HEK293 (cell line): ENCODE measurements at regions not wholly inside any gene's neighbourhood (a gene's known extent, or its start where the extent isn't known, plus 50 kb on each side); places are given as distances from the start of the nearest gene placed in this dataset.

Source experiments
- CTCF ChIA-PET: fragments of 350-600 bp; formaldehyde crosslinking; extraction: SDS; loops from one replicate; lab custom pipeline; 2021; ENCODE audit warnings: antibody characterized with exemption; lab: Yijun Ruan, JAX
- POLR2A ChIA-PET: fragments of 300-600 bp; formaldehyde crosslinking; extraction: SDS; loops from one replicate; lab custom pipeline; 2020; ENCODE audit warnings: antibody characterized with exemption, inconsistent platforms; lab: Yijun Ruan, JAX
- H3K27ac ChIP-seq: fragments of 200-500 bp; sonication (Bioruptor generic); 2 replicates; pipeline ENCODE4 v1.5.1; 2014; ENCODE audit warnings: low read depth, low read length, control low read depth, inconsistent platforms; ENCODE audit errors: extremely low read depth
- H3K36me3 ChIP-seq, 2 experiments: fragments of 200-500 bp in 1 of 2; sonication (Bioruptor generic) in 1 of 2; 1 replicate in 1 of 2; 2 replicates in 1 of 2; pipeline ENCODE4 v1.5.1; 2014 to 2017; ENCODE audit warnings: inconsistent platforms in 2 of 2, low read length in 2 of 2; ENCODE audit not compliant: control insufficient read depth in 2 of 2, insufficient read depth in 1 of 2
- H3K4me1 ChIP-seq: fragments of 200-500 bp; sonication (Bioruptor generic); 2 replicates; pipeline ENCODE4 v1.5.1; 2014; ENCODE audit warnings: mild to moderate bottlenecking, low read length, inconsistent platforms; ENCODE audit not compliant: control insufficient read depth, insufficient read depth
- H3K4me3 ChIP-seq: 2 replicates; pipeline ENCODE4 v1.5.1; 2011; ENCODE audit warnings: low read depth, mild to moderate bottlenecking, control low read depth, low read length, moderate library complexity
- H3K9me3 ChIP-seq: fragments of 200-500 bp; sonication (Bioruptor generic); 2 replicates; pipeline ENCODE4 v1.5.1; 2014; ENCODE audit warnings: low read depth, low read length, inconsistent platforms; ENCODE audit not compliant: control insufficient read depth, insufficient read depth
- PRDM1 ChIP-seq: fragments of 450-650 bp; formaldehyde crosslinking; IDR thresholded peaks from 2 replicates; pipeline ENCODE4; 2016; ENCODE audit warnings: missing biosample characterization, missing genetic modification characterization
- PRDM6 ChIP-seq: fragments of 450-650 bp; formaldehyde crosslinking; IDR thresholded peaks from 2 replicates; pipeline ENCODE4 v1.5.1; 2017; ENCODE audit warnings: missing biosample characterization, missing genetic modification characterization
- SCRT1 ChIP-seq: fragments of 450-650 bp; formaldehyde crosslinking; IDR thresholded peaks from 2 replicates; pipeline ENCODE4 v1.5.1; 2016; ENCODE audit warnings: missing biosample characterization, missing genetic modification characterization, borderline replicate concordance
- YY1 ChIP-seq: fragments of 450-650 bp; formaldehyde crosslinking; IDR thresholded peaks from 2 replicates; pipeline ENCODE4 v1.5.1; 2018; ENCODE audit warnings: missing biosample characterization, missing genetic modification characterization
- ZFHX2 ChIP-seq: fragments of 450-650 bp; formaldehyde crosslinking; conservative IDR thresholded peaks from 2 replicates; pipeline ENCODE4 v1.5.1; 2016; ENCODE audit warnings: missing biosample characterization, missing genetic modification characterization
- ZFP37 ChIP-seq: fragments of 450-650 bp; formaldehyde crosslinking; IDR thresholded peaks from 2 replicates; pipeline ENCODE4 v1.5.1; 2016; ENCODE audit warnings: missing biosample characterization, missing genetic modification characterization
- ZNF239 ChIP-seq: fragments of 450-650 bp; formaldehyde crosslinking; IDR thresholded peaks from 2 replicates; pipeline ENCODE4 v1.5.1; 2016; ENCODE audit warnings: missing biosample characterization, missing genetic modification characterization
- ZNF501 ChIP-seq: fragments of 450-650 bp; formaldehyde crosslinking; IDR thresholded peaks from 2 replicates; pipeline ENCODE4 v1.5.1; 2016; ENCODE audit warnings: missing biosample characterization, missing genetic modification characterization
- ZNF514 ChIP-seq: fragments of 450-650 bp; formaldehyde crosslinking; IDR thresholded peaks from 2 replicates; pipeline ENCODE4 v1.5.1; 2016; ENCODE audit warnings: missing biosample characterization, missing genetic modification characterization
- ZNF558 ChIP-seq: fragments of 450-650 bp; formaldehyde crosslinking; IDR thresholded peaks from 2 replicates; pipeline ENCODE4 v1.5.1; 2016; ENCODE audit warnings: missing biosample characterization, missing genetic modification characterization
- ZNF623 ChIP-seq: fragments of 450-650 bp; formaldehyde crosslinking; IDR thresholded peaks from 2 replicates; pipeline ENCODE4 v1.5.1; 2016; ENCODE audit warnings: missing biosample characterization, missing genetic modification characterization
- ZNF629 ChIP-seq: fragments of 450-650 bp; formaldehyde crosslinking; IDR thresholded peaks from 2 replicates; pipeline ENCODE4 v1.5.1; 2017; ENCODE audit warnings: missing biosample characterization, missing genetic modification characterization
- ZNF654 ChIP-seq: fragments of 450-650 bp; formaldehyde crosslinking; IDR thresholded peaks from 2 replicates; pipeline ENCODE4 v1.5.1; 2016; ENCODE audit warnings: low read depth, missing biosample characterization, missing genetic modification characterization
- ZNF664 ChIP-seq: fragments of 450-650 bp; formaldehyde crosslinking; IDR thresholded peaks from 2 replicates; pipeline ENCODE4 v1.5.1; 2016; ENCODE audit warnings: missing biosample characterization, missing genetic modification characterization
- TF ChIP-seq, protein P1 (sequence below): fragments of 450-650 bp; formaldehyde crosslinking; IDR thresholded peaks from 2 replicates; pipeline ENCODE4 v1.5.1; 2016; ENCODE audit warnings: missing biosample characterization, missing genetic modification characterization, low read depth
- TF ChIP-seq, protein P2 (sequence below): fragments of 450-650 bp; formaldehyde crosslinking; IDR thresholded peaks from 2 replicates; pipeline ENCODE4 v1.5.1; 2016; ENCODE audit warnings: missing biosample characterization, missing genetic modification characterization
- TF ChIP-seq, protein P3 (sequence below): fragments of 450-650 bp; IDR thresholded peaks from 2 replicates; pipeline ENCODE4 v1.5.1; 2018; ENCODE audit warnings: missing biosample characterization, missing genetic modification characterization
- TF ChIP-seq, protein P4 (sequence below): fragments of 450-650 bp; formaldehyde crosslinking; IDR thresholded peaks from 2 replicates; pipeline ENCODE4 v1.5.1; 2016; ENCODE audit warnings: missing biosample characterization, missing genetic modification characterization

GRCh38 chr5:176728831-176729251 lies 81.5 kb upstream of the UNC5A start:
- no peaks in the 10 kb centered on the region for H3K9me3 ChIP-seq
- TF ChIP-seq, protein P1, sequence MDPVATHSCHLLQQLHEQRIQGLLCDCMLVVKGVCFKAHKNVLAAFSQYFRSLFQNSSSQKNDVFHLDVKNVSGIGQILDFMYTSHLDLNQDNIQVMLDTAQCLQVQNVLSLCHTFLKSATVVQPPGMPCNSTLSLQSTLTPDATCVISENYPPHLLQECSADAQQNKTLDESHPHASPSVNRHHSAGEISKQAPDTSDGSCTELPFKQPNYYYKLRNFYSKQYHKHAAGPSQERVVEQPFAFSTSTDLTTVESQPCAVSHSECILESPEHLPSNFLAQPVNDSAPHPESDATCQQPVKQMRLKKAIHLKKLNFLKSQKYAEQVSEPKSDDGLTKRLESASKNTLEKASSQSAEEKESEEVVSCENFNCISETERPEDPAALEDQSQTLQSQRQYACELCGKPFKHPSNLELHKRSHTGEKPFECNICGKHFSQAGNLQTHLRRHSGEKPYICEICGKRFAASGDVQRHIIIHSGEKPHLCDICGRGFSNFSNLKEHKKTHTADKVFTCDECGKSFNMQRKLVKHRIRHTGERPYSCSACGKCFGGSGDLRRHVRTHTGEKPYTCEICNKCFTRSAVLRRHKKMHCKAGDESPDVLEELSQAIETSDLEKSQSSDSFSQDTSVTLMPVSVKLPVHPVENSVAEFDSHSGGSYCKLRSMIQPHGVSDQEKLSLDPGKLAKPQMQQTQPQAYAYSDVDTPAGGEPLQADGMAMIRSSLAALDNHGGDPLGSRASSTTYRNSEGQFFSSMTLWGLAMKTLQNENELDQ: no peak
- no peak for TF ChIP-seq PRDM1 (tag by site-specific recombination)
- no peak for TF ChIP-seq PRDM6 (tag by site-specific recombination)
- TF ChIP-seq ZNF501 (tag by site-specific recombination): no peak
- TF ChIP-seq YY1 (tag by site-specific recombination): no peak
- TF ChIP-seq, all 188 proteins: peak for 0
- Histone ChIP-seq H3K4me1 (no peaks in the 10 kb centered on the region), H3K27ac (no peak overlapping the region), H3K4me3 (no peak overlapping the region), H3K36me3 (no peaks in the 10 kb centered on the region)
- POLR2A ChIA-PET: no interaction called here
- CTCF ChIA-PET: no interaction called here

DNA sequence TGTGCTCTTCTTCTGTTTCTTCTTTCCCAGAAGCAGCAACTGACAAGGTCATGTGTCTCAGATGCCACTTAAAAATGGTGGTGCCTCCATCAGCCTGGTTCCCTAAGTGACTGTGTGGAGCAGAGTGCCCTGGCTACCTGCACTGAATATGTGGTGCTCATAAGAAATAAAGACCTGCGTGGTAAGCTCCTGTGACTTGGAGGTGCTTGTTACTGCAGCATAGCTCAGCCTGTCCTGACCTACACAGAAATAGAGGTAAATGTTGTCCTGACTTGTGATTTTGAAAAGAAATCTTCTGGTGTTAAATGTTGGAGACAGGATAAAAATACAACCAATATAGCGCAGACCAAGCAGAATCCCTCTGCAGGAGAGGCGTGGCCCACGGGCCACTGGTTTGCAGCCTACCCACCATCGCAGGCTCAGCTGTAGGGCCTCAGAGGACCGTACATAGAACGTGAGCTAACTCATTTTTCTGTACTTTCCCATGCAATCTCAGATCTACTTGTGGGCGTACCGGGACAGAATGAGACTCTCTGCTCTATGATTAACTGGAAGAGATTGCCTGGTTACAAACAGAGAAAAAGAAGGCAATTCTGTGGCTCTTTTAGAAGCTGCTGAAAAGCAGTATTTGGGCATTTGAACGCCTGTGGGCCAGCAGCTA lies 79.4 kb upstream of the UNC5A start:
- no peak for TF ChIP-seq ZNF664 (tag by site-specific recombination)
- no peak for TF ChIP-seq ZNF239 (tag by site-specific recombination)
- no peak for TF ChIP-seq ZNF629 (tag by site-specific recombination)
- no peak for TF ChIP-seq ZFP37 (tag by site-specific recombination)
- TF ChIP-seq ZNF623 (tag by site-specific recombination): 0 out of 2 replicates have a peak, but pooled peaks have one; percentile 15
- TF ChIP-seq ZNF558: no peak
- no peak for TF ChIP-seq ZNF514 (tag by site-specific recombination)
- ChIA-PET POLR2A (no interaction called here), CTCF (interaction anchor here (0.6 to 1.5 kb wide), 2 partner anchors 16 to 73 kb away, joined by 4 to 6 read pairs; no protein-coding TSS in a partner anchor)
- Histone ChIP-seq H3K4me3 (no peak overlapping the region), H3K36me3 (no peaks in the 10 kb centered on the region), H3K27ac (no peak overlapping the region), H3K9me3 (no peaks in the 10 kb centered on the region), H3K4me1 (no peaks in the 10 kb centered on the region)

- no peaks in the 10 kb centered on the region for H3K4me1 ChIP-seq
- CTCF ChIA-PET: interaction anchor here (1.5 kb wide), 1 partner anchor 74 kb away, joined by 4 read pairs; no protein-coding TSS in a partner anchor
- no peak overlapping the region for H3K27ac ChIP-seq
- H3K36me3 ChIP-seq: no peaks in the 10 kb centered on the region
- POLR2A ChIA-PET: no interaction called here
- H3K9me3 ChIP-seq: no peaks in the 10 kb centered on the region
- H3K4me3 ChIP-seq: no peak overlapping the region
- TF ChIP-seq ZFHX2 (tag by site-specific recombination): no peak
- no peak for TF ChIP-seq ZNF654
- TF ChIP-seq, protein P2, sequence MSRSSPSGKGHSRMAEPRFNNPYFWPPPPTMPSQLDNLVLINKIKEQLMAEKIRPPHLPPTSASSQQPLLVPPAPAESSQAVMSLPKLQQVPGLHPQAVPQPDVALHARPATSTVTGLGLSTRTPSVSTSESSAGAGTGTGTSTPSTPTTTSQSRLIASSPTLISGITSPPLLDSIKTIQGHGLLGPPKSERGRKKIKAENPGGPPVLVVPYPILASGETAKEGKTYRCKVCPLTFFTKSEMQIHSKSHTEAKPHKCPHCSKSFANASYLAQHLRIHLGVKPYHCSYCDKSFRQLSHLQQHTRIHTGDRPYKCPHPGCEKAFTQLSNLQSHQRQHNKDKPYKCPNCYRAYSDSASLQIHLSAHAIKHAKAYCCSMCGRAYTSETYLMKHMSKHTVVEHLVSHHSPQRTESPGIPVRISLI: no peak
- TF ChIP-seq, protein P3, sequence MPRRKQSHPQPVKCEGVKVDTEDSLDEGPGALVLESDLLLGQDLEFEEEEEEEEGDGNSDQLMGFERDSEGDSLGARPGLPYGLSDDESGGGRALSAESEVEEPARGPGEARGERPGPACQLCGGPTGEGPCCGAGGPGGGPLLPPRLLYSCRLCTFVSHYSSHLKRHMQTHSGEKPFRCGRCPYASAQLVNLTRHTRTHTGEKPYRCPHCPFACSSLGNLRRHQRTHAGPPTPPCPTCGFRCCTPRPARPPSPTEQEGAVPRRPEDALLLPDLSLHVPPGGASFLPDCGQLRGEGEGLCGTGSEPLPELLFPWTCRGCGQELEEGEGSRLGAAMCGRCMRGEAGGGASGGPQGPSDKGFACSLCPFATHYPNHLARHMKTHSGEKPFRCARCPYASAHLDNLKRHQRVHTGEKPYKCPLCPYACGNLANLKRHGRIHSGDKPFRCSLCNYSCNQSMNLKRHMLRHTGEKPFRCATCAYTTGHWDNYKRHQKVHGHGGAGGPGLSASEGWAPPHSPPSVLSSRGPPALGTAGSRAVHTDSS (tag by site-specific recombination): no peak
- no peak for TF ChIP-seq PRDM1 (tag by site-specific recombination)
- TF ChIP-seq, protein P4, sequence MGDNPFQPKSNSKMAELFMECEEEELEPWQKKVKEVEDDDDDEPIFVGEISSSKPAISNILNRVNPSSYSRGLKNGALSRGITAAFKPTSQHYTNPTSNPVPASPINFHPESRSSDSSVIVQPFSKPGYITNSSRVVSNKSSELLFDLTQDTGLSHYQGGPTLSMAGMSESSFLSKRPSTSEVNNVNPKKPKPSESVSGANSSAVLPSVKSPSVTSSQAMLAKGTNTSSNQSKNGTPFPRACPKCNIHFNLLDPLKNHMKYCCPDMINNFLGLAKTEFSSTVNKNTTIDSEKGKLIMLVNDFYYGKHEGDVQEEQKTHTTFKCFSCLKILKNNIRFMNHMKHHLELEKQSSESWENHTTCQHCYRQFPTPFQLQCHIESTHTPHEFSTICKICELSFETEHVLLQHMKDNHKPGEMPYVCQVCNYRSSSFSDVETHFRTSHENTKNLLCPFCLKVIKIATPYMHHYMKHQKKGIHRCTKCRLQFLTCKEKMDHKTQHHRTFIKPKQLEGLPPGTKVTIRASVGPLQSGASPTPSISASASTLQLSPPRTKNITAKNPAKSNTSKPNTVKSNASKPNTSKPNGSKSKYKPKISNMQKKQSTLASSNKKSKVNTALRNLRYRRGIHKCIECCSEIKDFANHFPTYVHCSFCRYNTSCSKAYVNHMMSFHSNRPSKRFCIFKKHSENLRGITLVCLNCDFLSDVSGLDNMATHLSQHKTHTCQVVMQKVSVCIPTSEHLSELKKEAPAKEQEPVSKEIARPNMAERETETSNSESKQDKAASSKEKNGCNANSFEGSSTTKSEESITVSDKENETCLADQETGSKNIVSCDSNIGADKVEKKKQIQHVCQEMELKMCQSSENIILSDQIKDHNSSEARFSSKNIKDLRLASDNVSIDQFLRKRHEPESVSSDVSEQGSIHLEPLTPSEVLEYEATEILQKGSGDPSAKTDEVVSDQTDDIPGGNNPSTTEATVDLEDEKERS (tag by site-specific recombination): no peak
- TF ChIP-seq SCRT1 (tag by site-specific recombination): no peak
Observed at GRCh38 chr5:176731506-176732160, 78.7 kb upstream of the UNC5A start.
